ENCODE measurements at regions not wholly inside any gene's neighbourhood (a gene's known extent, or its start where the extent isn't known, plus 50 kb on each side); places are given as distances from the start of the nearest gene placed in this dataset.

- H3K27me3 Mint-ChIP-seq (ENCODE audit: insufficient read depth, low read depth) = peaks cover 5% of the 10 kb centered on the region
- Histone ChIP-seq H3K4me2 (no peak overlapping the region), H3K79me2 (ENCODE audit: low read depth) (no peaks in the 10 kb centered on the region), H3K9me3 (ENCODE audit: low read depth) (no peaks in the 10 kb centered on the region), H3K27me3 (no peaks in the 10 kb centered on the region), H3F3A (ENCODE audit: low read depth) (no peaks in the 10 kb centered on the region), H3K27ac (no peak overlapping the region), H3K4me3 (no peak overlapping the region), H2AFZ (replicated peaks) (no peak overlapping the region), H3K36me3 (no peaks in the 10 kb centered on the region), H3K9ac (no peak overlapping the region), H4K20me1 (ENCODE audit: low read depth) (no peaks in the 10 kb centered on the region), H3K4me1 (no peaks in the 10 kb centered on the region)
- H3K4me1 Mint-ChIP-seq = peaks cover 20% of the 10 kb centered on the region
- no peak for DNase-seq (ENCODE audit: low spot score)
- H3K36me3 Mint-ChIP-seq = no peaks in the 10 kb centered on the region
- H3K4me3 Mint-ChIP-seq = no peak overlapping the region
- H3K27ac Mint-ChIP-seq = no peak overlapping the region
- H3K9me3 Mint-ChIP-seq = peaks cover 2% of the 10 kb centered on the region
- TF ChIP-seq EZH2 (IDR thresholded peaks at IDR 0.05) = no peak
- TF ChIP-seq CTCF (IDR thresholded peaks at IDR 0.05) = no peak
- no peak for TF ChIP-seq EZH2phosphoT487 (IDR thresholded peaks at IDR 0.05)
Observed at GRCh38 chr15:29440541-29440940, 170.9 kb upstream of the NSMCE3 start.

GRCh38 chr15:29438703-29439055, 169.1 kb upstream of the NSMCE3 start:
- H3K4me1 Mint-ChIP-seq = peaks cover 31% of the 10 kb centered on the region
- no peak overlapping the region for H2AFZ ChIP-seq (replicated peaks)
- H3K4me1 ChIP-seq = no peaks in the 10 kb centered on the region
- no peak overlapping the region for H3K4me2 ChIP-seq
- no peak for TF ChIP-seq CTCF (IDR thresholded peaks at IDR 0.05)
- TF ChIP-seq EZH2 (IDR thresholded peaks at IDR 0.05) = no peak
- H4K20me1 ChIP-seq (ENCODE audit: low read depth) = no peaks in the 10 kb centered on the region
- no peaks in the 10 kb centered on the region for H3K27me3 ChIP-seq
- no peak overlapping the region for H3K9ac ChIP-seq
- no peaks in the 10 kb centered on the region for H3K36me3 Mint-ChIP-seq
- no peaks in the 10 kb centered on the region for H3F3A ChIP-seq (ENCODE audit: low read depth)
- no peaks in the 10 kb centered on the region for H3K79me2 ChIP-seq (ENCODE audit: low read depth)
- no peak overlapping the region for H3K4me3 Mint-ChIP-seq
- no peaks in the 10 kb centered on the region for H3K36me3 ChIP-seq
- no peak for DNase-seq (ENCODE audit: low spot score)
- H3K27ac Mint-ChIP-seq = no peak overlapping the region
- H3K27me3 Mint-ChIP-seq (ENCODE audit: insufficient read depth, low read depth) = peaks cover 2% of the 10 kb centered on the region
- H3K9me3 ChIP-seq (ENCODE audit: low read depth) = no peaks in the 10 kb centered on the region
- H3K4me3 ChIP-seq = no peak overlapping the region
- H3K9me3 Mint-ChIP-seq = peaks cover 2% of the 10 kb centered on the region
- no peak overlapping the region for H3K27ac ChIP-seq

GRCh38 chr15:29437888-29438702, 168.5 kb upstream of the NSMCE3 start:
- Mint-ChIP-seq H3K4me3 (no peak overlapping the region), H3K4me1 (peaks cover 32% of the 10 kb centered on the region), H3K36me3 (no peaks in the 10 kb centered on the region)

More at GRCh38 chr15:29437888-29438702, 168.5 kb upstream of the NSMCE3 start:
- no peak overlapping the region for H2AFZ ChIP-seq (replicated peaks)
- no peaks in the 10 kb centered on the region for H3K27me3 ChIP-seq
- H3F3A ChIP-seq (ENCODE audit: low read depth) = no peaks in the 10 kb centered on the region
- no peaks in the 10 kb centered on the region for H4K20me1 ChIP-seq (ENCODE audit: low read depth)
- H3K36me3 ChIP-seq = no peaks in the 10 kb centered on the region
- no peaks in the 10 kb centered on the region for H3K79me2 ChIP-seq (ENCODE audit: low read depth)
- Mint-ChIP-seq H3K27ac (no peak overlapping the region), H3K9me3 (peaks cover 2% of the 10 kb centered on the region), H3K27me3 (ENCODE audit: insufficient read depth, low read depth) (peaks cover 2% of the 10 kb centered on the region)
- TF ChIP-seq EZH2phosphoT487 (IDR thresholded peaks at IDR 0.05) (no peak), EZH2 (IDR thresholded peaks at IDR 0.05) (no peak), CTCF (IDR thresholded peaks at IDR 0.05) (no peak)
- no peaks in the 10 kb centered on the region for H3K9me3 ChIP-seq (ENCODE audit: low read depth)
- DNase-seq (ENCODE audit: low spot score) = no peak
- H3K4me3 ChIP-seq = no peak overlapping the region
- H3K9ac ChIP-seq = no peak overlapping the region
- no peak overlapping the region for H3K4me2 ChIP-seq
- H3K4me1 ChIP-seq = no peaks in the 10 kb centered on the region
- H3K27ac ChIP-seq = no peak overlapping the region
